Naive B cell (primary cell): ENCODE measurements at regions not wholly inside any gene's neighbourhood (a gene's known extent, or its start where the extent isn't known, plus 50 kb on each side); places are given as distances from the start of the nearest gene placed in this dataset.
A peak's percentile ranks its signal among the peaks of the same experiment; 100 is the strongest.

Experiments
- ATAC-seq, 2 donors: fragments of 150-1000 bp; cut with Tn5 transposase; 2 replicates each; pipeline ENCODE4 v1.10.0; 2021; ENCODE audit warnings: low read depth in 2 of 2, mild to moderate bottlenecking in 2 of 2, moderate library complexity in 2 of 2
- DNase-seq: peaks from one replicate; pipeline ENCODE4 v3.0.0; 2022
- H3K27ac Mint-ChIP-seq, 6 donors: one replicate each; pipeline ENCODE4 v1.8.0; 2020 to 2022; ENCODE audit warnings: mild to moderate bottlenecking in 6 of 6, mixed read lengths in 6 of 6, moderate library complexity in 5 of 6, inconsistent platforms in 2 of 6
- H3K27me3 Mint-ChIP-seq, 3 donors: one replicate each; pipeline ENCODE4 v1.8.0; 2021 to 2022; ENCODE audit warnings: mixed read lengths in 3 of 3, mild to moderate bottlenecking in 1 of 3
- H3K36me3 Mint-ChIP-seq, 2 donors: one replicate each; pipeline ENCODE4 v1.8.0; 2020 to 2022; ENCODE audit warnings: mixed read lengths in 2 of 2, inconsistent platforms in 1 of 2, mild to moderate bottlenecking in 1 of 2
- H3K4me1 Mint-ChIP-seq, 3 donors: one replicate each; pipeline ENCODE4 v1.8.0; 2020 to 2022; ENCODE audit warnings: mixed read lengths in 3 of 3, inconsistent platforms in 1 of 3, mild to moderate bottlenecking in 1 of 3, moderate library complexity in 1 of 3
- H3K4me3 Mint-ChIP-seq, 8 donors: one replicate each; pipeline ENCODE4 v1.8.0; 2020 to 2022; ENCODE audit warnings: mild to moderate bottlenecking in 8 of 8, mixed read lengths in 8 of 8, moderate library complexity in 8 of 8, inconsistent platforms in 2 of 8
- H3K9me3 Mint-ChIP-seq, 7 donors: one replicate each; pipeline ENCODE4 v1.8.0; 2020 to 2022; ENCODE audit warnings: mixed read lengths in 7 of 7, mild to moderate bottlenecking in 5 of 7, inconsistent platforms in 2 of 7, moderate library complexity in 1 of 7

DNA sequence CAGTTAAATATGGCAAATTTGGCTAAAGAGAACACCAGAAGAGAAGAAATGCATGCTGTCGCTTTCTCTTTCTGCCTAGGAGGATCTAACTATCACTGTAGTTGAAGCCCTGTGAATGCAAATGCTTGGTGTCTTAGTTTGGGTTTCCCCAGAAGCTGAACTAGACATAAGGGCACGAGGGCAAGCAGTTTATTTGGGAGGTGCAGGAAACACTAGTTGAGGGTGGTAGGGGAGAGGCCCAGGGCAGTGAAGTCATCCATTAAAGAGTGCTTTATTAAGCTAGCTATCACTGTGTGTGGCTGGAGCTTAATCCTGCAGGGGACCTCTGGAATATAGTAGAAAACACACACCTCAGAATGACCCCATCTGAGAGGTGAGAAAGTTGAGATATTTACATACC is 639.8 kb upstream of the ZEB2 start:
- ATAC-seq (no peak), DNase-seq (no peak)
- peaks cover 0 to 9% (median 2%) of the 10 kb centered on the region in 7 donors for H3K9me3 Mint-ChIP-seq
- no peaks in the 10 kb centered on the region for H3K27me3 Mint-ChIP-seq
- no peaks in the 10 kb centered on the region for H3K36me3 Mint-ChIP-seq
- H3K4me1 Mint-ChIP-seq, result peaks cover 0 to 4% (median 2%) of the 10 kb centered on the region in 3 donors
- H3K27ac Mint-ChIP-seq, result peak overlapping the region in 1 of 6 donors; percentile 71
- no peak overlapping the region for H3K4me3 Mint-ChIP-seq

- Mint-ChIP-seq H3K4me3 (no peak overlapping the region), H3K27me3 (no peaks in the 10 kb centered on the region), H3K36me3 (peaks cover 0 to 9% of the 10 kb centered on the region in 2 donors), H3K27ac (no peak overlapping the region), H3K9me3 (peaks cover 3 to 24% (median 9%) of the 10 kb centered on the region in 7 donors), H3K4me1 (peaks cover 0 to 4% (median 2%) of the 10 kb centered on the region in 3 donors)
- DNase-seq (no peak), ATAC-seq (no peak)
These were observed 638.0 kb upstream of the ZEB2 start for GRCh38 chr2:145157741-145158591.

DNA sequence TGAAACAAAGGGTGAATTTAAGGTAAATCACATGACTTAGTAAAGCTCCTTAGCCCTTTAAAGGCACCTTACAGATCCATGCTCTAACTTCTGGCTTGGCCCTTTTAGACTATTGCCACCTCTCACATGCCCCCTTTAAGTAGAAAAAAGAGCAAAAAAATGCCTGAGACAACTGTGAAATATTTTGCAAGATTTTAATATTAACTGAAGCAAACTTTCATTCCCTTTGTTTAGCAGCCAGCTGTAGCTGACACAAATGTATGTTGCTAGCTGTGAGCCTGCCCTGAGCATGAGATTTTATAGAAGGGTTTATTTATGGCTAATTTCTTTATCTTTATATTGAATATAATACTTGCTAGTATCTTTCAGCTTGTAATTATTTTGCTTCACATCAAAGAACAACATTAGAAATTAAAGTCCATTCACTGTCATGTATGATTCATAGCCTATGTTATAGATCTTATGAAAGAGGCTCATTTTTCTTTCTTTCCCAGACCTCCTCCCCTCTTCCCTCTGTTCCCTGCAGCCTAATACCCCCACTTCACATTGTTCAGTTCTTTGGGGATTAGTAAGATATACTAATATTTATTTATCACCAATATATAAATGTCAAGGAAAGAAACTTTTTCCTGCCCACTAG is 637.2 kb upstream of the ZEB2 start:
- H3K27ac Mint-ChIP-seq, result no peak overlapping the region
- H3K27me3 Mint-ChIP-seq, result no peaks in the 10 kb centered on the region
- DNase-seq, result no peak
- H3K9me3 Mint-ChIP-seq, result peaks cover 3 to 28% (median 12%) of the 10 kb centered on the region in 7 donors
- H3K4me1 Mint-ChIP-seq, result peaks cover 0 to 4% (median 2%) of the 10 kb centered on the region in 3 donors
- ATAC-seq, result no peak
- H3K4me3 Mint-ChIP-seq, result no peak overlapping the region
- H3K36me3 Mint-ChIP-seq, result peaks cover 0 to 9% of the 10 kb centered on the region in 2 donors

DNA sequence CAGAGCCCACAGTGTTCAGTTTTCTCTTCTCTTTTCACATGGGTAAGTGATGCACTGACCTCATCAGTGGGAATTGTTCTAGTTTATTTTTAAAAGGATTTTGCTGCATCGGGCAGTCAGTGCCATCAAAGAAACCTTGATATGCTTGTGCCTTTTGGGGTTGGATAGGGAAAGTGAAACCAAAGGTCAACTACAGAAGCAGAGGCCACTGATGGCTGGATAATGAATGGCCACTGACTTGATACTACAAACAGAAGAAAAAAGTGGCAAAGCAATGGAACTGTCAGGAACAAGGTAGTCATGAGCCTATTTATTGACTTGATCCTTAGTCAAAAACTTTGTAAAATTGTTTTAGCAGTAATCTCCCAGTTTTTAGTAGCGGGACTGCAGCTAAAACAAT is 636.3 kb upstream of the ZEB2 start:
- no peak overlapping the region for H3K4me3 Mint-ChIP-seq
- DNase-seq (no peak), ATAC-seq (no peak)
- peaks cover 3 to 28% (median 13%) of the 10 kb centered on the region in 7 donors for H3K9me3 Mint-ChIP-seq
- H3K27ac Mint-ChIP-seq, result no peak overlapping the region
- H3K4me1 Mint-ChIP-seq, result peaks cover 0 to 4% (median 2%) of the 10 kb centered on the region in 3 donors
- no peaks in the 10 kb centered on the region for H3K27me3 Mint-ChIP-seq
- peaks cover 0 to 9% of the 10 kb centered on the region in 2 donors for H3K36me3 Mint-ChIP-seq

DNA sequence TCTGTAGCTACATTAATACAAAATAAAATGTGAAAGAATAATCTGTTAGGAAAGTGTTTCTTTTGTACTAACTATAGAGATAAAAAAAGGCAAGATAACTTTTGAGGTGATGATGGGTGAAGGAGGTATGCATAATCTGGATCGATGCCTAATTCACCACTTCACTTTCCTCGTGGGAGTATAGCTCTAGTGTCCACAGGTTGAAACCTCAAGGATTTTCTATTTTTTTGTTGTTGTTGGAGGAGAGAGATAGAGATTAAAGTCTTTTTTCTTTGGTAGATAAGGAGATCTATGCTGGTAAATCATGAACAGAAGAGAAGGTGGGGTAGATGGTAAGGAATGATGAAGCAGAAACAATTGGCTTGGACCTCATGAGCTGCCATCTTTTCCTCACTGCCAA is 635.3 kb upstream of the ZEB2 start:
- Mint-ChIP-seq H3K27ac (no peak overlapping the region), H3K36me3 (peaks cover 0 to 9% of the 10 kb centered on the region in 2 donors), H3K27me3 (no peaks in the 10 kb centered on the region), H3K4me3 (no peak overlapping the region), H3K4me1 (peaks cover 0 to 4% (median 2%) of the 10 kb centered on the region in 3 donors), H3K9me3 (peaks cover 3 to 28% (median 13%) of the 10 kb centered on the region in 7 donors)
- ATAC-seq (no peak), DNase-seq (no peak)

GRCh38 chr2:145154731-145155130 is 634.8 kb upstream of the ZEB2 start:
- DNase-seq (no peak), ATAC-seq (no peak)
- H3K4me1 Mint-ChIP-seq, result peaks cover 0 to 3% (median 2%) of the 10 kb centered on the region in 3 donors
- H3K36me3 Mint-ChIP-seq, result peaks cover 0 to 9% of the 10 kb centered on the region in 2 donors
- no peak overlapping the region for H3K27ac Mint-ChIP-seq
- peaks cover 3 to 28% (median 13%) of the 10 kb centered on the region in 7 donors for H3K9me3 Mint-ChIP-seq
- no peak overlapping the region for H3K4me3 Mint-ChIP-seq
- H3K27me3 Mint-ChIP-seq, result no peaks in the 10 kb centered on the region

GRCh38 chr2:145146691-145147090 is 626.8 kb upstream of the ZEB2 start:
- Mint-ChIP-seq H3K4me1 (no peaks in the 10 kb centered on the region), H3K27me3 (no peaks in the 10 kb centered on the region), H3K36me3 (no peaks in the 10 kb centered on the region), H3K4me3 (no peak overlapping the region), H3K9me3 (peaks cover 0 to 5% (median 4%) of the 10 kb centered on the region in 7 donors), H3K27ac (no peak overlapping the region)
- DNase-seq (no peak), ATAC-seq (no peak)

DNA sequence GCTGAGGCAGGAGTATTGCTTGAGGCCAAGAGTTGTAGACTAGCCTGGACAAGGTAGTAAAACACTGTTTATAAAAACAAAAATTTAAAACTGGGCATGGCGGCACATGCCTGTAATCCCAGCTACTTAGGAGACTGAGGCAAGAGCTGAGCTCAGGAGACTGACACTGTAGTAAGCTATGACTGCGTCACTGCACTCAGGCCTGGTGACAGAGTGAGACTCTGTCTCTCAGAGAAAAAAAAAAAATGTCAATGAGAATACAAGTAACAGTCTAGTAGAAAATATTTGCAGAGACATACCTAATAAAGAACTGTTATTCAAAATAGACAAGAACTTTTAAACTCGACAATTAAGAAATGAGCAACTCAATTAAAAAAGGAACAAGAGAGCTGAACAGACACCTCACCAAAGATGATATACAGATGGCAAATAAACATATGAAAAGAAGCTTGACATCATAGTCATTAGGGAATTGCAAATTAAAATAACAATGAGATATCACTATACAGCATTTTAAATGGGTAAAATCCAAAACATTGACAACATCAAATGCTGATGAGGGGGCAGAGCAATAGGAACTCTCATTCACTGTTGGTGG is 624.3 kb upstream of the ZEB2 start:
- Mint-ChIP-seq H3K4me3 (no peak overlapping the region), H3K36me3 (no peaks in the 10 kb centered on the region), H3K4me1 (no peaks in the 10 kb centered on the region), H3K9me3 (peaks cover 0 to 4% (median 0%) of the 10 kb centered on the region in 7 donors), H3K27ac (no peak overlapping the region), H3K27me3 (no peaks in the 10 kb centered on the region)
- DNase-seq (no peak), ATAC-seq (no peak)

GRCh38 chr2:145141981-145142380 is 622.1 kb upstream of the ZEB2 start:
- peaks cover 0 to 1% (median 0%) of the 10 kb centered on the region in 7 donors for H3K9me3 Mint-ChIP-seq
- H3K4me3 Mint-ChIP-seq, result no peak overlapping the region
- H3K27ac Mint-ChIP-seq, result no peak overlapping the region
- no peak for ATAC-seq
- H3K36me3 Mint-ChIP-seq, result no peaks in the 10 kb centered on the region
- H3K27me3 Mint-ChIP-seq, result no peaks in the 10 kb centered on the region
- H3K4me1 Mint-ChIP-seq, result no peaks in the 10 kb centered on the region
- DNase-seq, result no peak

DNA sequence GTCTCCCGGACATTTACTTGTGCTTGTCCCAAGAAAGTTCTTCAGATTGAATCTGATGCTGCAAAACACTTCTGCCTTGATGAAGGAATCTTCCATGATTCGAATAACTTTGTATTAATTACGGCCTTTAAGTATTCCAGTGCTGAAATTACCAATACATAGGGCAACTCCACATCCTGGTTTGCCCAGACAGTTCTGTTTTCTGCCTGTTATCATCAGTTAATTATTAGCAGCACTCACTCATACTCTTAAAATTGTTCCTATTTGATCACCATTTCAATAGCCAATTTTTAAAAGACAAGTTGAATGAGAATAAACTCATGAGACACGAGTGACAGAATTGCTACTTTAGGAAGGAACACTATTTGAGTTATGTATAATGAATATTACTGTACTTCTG is 620.7 kb upstream of the ZEB2 start:
- DNase-seq (no peak), ATAC-seq (no peak)
- no peaks in the 10 kb centered on the region for H3K36me3 Mint-ChIP-seq
- no peak overlapping the region for H3K27ac Mint-ChIP-seq
- no peaks in the 10 kb centered on the region for H3K27me3 Mint-ChIP-seq
- no peaks in the 10 kb centered on the region for H3K4me1 Mint-ChIP-seq
- no peaks in the 10 kb centered on the region for H3K9me3 Mint-ChIP-seq
- no peak overlapping the region for H3K4me3 Mint-ChIP-seq

- ATAC-seq (no peak), DNase-seq (no peak)
- H3K4me3 Mint-ChIP-seq, result no peak overlapping the region
- H3K27ac Mint-ChIP-seq, result no peak overlapping the region
- no peaks in the 10 kb centered on the region for H3K36me3 Mint-ChIP-seq
- H3K27me3 Mint-ChIP-seq, result no peaks in the 10 kb centered on the region
- no peaks in the 10 kb centered on the region for H3K4me1 Mint-ChIP-seq
- no peaks in the 10 kb centered on the region for H3K9me3 Mint-ChIP-seq
These were observed 618.7 kb upstream of the ZEB2 start for GRCh38 chr2:145138626-145139025.

- ATAC-seq (no peak), DNase-seq (no peak)
- no peaks in the 10 kb centered on the region for H3K27me3 Mint-ChIP-seq
- no peak overlapping the region for H3K27ac Mint-ChIP-seq
- H3K36me3 Mint-ChIP-seq, result no peaks in the 10 kb centered on the region
- no peaks in the 10 kb centered on the region for H3K9me3 Mint-ChIP-seq
- no peak overlapping the region for H3K4me3 Mint-ChIP-seq
- H3K4me1 Mint-ChIP-seq, result no peaks in the 10 kb centered on the region
These were observed 618.0 kb upstream of the ZEB2 start for GRCh38 chr2:145137901-145138300.

DNA sequence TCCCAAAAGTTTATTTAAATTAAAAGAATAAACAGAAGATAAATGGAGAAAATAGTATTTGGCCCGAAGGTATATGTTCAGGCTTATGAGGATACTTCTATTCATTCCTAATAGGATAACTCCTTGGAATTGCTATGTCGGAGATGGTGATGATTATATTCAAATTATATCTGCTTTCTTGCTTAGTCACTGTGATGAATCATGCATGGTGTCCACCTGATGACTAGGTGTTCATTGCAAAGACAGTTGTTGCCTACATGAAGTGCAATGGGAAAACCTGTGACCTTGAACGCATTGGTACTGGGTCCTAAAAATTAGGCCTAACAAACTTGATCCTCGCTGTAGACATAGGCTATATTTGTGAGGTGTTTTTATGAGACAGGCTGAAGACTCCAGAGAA is 617.3 kb upstream of the ZEB2 start:
- H3K4me3 Mint-ChIP-seq, result no peak overlapping the region
- no peaks in the 10 kb centered on the region for H3K27me3 Mint-ChIP-seq

DNA sequence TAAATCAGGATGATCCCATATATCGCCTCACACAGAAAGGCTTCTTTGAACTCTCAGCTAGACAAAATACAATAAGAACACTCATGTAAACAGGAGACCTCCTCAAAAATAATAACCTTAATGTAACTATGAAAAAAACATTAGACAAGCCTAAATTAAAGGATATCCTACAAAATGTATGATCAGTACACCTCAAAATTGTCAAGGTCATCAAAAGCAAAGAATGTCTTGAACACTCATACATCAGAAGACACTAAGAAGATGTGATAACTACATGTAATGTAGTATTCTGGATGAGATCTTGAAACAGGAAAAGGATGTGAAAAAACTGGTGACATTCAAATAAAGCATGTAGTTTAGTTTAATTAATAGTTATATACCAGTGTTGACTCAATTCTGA is 616.8 kb upstream of the ZEB2 start:
- Mint-ChIP-seq H3K27ac (no peak overlapping the region), H3K9me3 (no peaks in the 10 kb centered on the region), H3K36me3 (no peaks in the 10 kb centered on the region), H3K4me1 (no peaks in the 10 kb centered on the region), H3K27me3 (no peaks in the 10 kb centered on the region), H3K4me3 (no peak overlapping the region)
- no peak for ATAC-seq
- DNase-seq, result no peak

More for the DNA sequence above, 617.3 kb upstream of the ZEB2 start:
- no peaks in the 10 kb centered on the region for H3K9me3 Mint-ChIP-seq
- H3K27ac Mint-ChIP-seq, result no peak overlapping the region
- ATAC-seq (no peak), DNase-seq (no peak)
- no peaks in the 10 kb centered on the region for H3K36me3 Mint-ChIP-seq
- H3K4me1 Mint-ChIP-seq, result no peaks in the 10 kb centered on the region
